Naive thymus-derived CD4-positive, alpha-beta T cell (primary cell): ENCODE measurements at regions not wholly inside any gene's neighbourhood (a gene's known extent, or its start where the extent isn't known, plus 50 kb on each side); places are given as distances from the start of the nearest gene placed in this dataset.

Source experiments
- ATAC-seq: fragments of 150-1000 bp; cut with Tn5 transposase; 2 replicates; pipeline ENCODE4 v1.10.0; 2021; ENCODE audit warnings: mild to moderate bottlenecking, moderate library complexity
- CTCF ChIA-PET: fragments of 350-600 bp; sonication (Branson Sonifier 250); formaldehyde crosslinking; loops from one replicate; lab custom pipeline; 2021; ENCODE audit warnings: antibody characterized with exemption; lab: Charles Lee
- POLR2A ChIA-PET: fragments of 350-600 bp; sonication (Branson Sonifier 250); formaldehyde crosslinking; loops from one replicate; lab custom pipeline; 2021; ENCODE audit warnings: antibody characterized with exemption, inconsistent platforms; lab: Charles Lee
- DNase-seq, 9 donors: peaks; one replicate each; pipeline versions ENCODE4 v3.0.0 to v3.0.0-alpha.2; 2020 to 2022; ENCODE audit warnings: mixed read lengths in 1 of 9
- H3K27ac ChIP-seq: one replicate; pipeline ENCODE4 v1.7.0; 2013; ENCODE audit warnings: mild to moderate bottlenecking, low read depth, low read length, moderate library complexity
- H3K27me3 ChIP-seq, 2 donors: one replicate each; pipeline ENCODE4 v1.7.0; 2013; ENCODE audit warnings: low read length in 2 of 2, mild to moderate bottlenecking in 2 of 2, moderate library complexity in 2 of 2; ENCODE audit not compliant: control insufficient read depth in 2 of 2, insufficient read depth in 2 of 2
- H3K36me3 ChIP-seq, 3 experiments: 1 replicate in 2 of 3; 2 replicates in 1 of 3; pipeline ENCODE4 v1.7.0; 2013; ENCODE audit warnings: low read length in 3 of 3, mild to moderate bottlenecking in 3 of 3, moderate library complexity in 1 of 3; ENCODE audit not compliant: insufficient read depth in 3 of 3, control insufficient read depth in 2 of 3
- H3K4me1 ChIP-seq, 2 donors: one replicate each; pipeline ENCODE4 v1.7.0; 2013; ENCODE audit warnings: low read length in 2 of 2, mild to moderate bottlenecking in 2 of 2, moderate library complexity in 1 of 2; ENCODE audit not compliant: control insufficient read depth in 2 of 2, insufficient read depth in 2 of 2
- H3K4me3 ChIP-seq: 2 replicates; pipeline ENCODE4 v1.7.0; 2013; ENCODE audit warnings: mild to moderate bottlenecking, low read length
- H3K9me3 ChIP-seq, 3 experiments: 1 replicate in 2 of 3; 2 replicates in 1 of 3; pipeline ENCODE4 v1.7.0; 2013; ENCODE audit warnings: low read length in 3 of 3; ENCODE audit not compliant: control insufficient read depth in 2 of 3
- H3K27ac Mint-ChIP-seq, 9 donors: one replicate each; pipeline ENCODE4 v1.8.0; 2020 to 2022; ENCODE audit warnings: mixed read lengths in 9 of 9, mild to moderate bottlenecking in 8 of 9, moderate library complexity in 5 of 9, inconsistent platforms in 2 of 9
- H3K27me3 Mint-ChIP-seq, 5 donors: one replicate each; pipeline ENCODE4 v1.8.0; 2021 to 2022; ENCODE audit warnings: mixed read lengths in 5 of 5, mild to moderate bottlenecking in 1 of 5
- H3K36me3 Mint-ChIP-seq, 5 donors: one replicate each; pipeline ENCODE4 v1.8.0; 2020 to 2022; ENCODE audit warnings: mixed read lengths in 5 of 5, mild to moderate bottlenecking in 3 of 5, inconsistent platforms in 1 of 5
- H3K4me1 Mint-ChIP-seq, 7 donors: one replicate each; pipeline ENCODE4 v1.8.0; 2020 to 2022; ENCODE audit warnings: mixed read lengths in 7 of 7, mild to moderate bottlenecking in 3 of 7, inconsistent platforms in 1 of 7
- H3K4me3 Mint-ChIP-seq, 10 donors: one replicate each; pipeline ENCODE4 v1.8.0; 2020 to 2022; ENCODE audit warnings: mild to moderate bottlenecking in 10 of 10, mixed read lengths in 10 of 10, moderate library complexity in 6 of 10, inconsistent platforms in 2 of 10
- H3K9me3 Mint-ChIP-seq, 11 donors: one replicate each; pipeline ENCODE4 v1.8.0; 2020 to 2022; ENCODE audit warnings: mixed read lengths in 11 of 11, mild to moderate bottlenecking in 4 of 11, inconsistent platforms in 1 of 11, moderate library complexity in 1 of 11
- intact Hi-C, 2 donors: fragments of 100-400 bp; cut with micrococcal nuclease; formaldehyde crosslinking; loops; one replicate each; pipeline ENCODE4 v1.15.1; 2023

DNA sequence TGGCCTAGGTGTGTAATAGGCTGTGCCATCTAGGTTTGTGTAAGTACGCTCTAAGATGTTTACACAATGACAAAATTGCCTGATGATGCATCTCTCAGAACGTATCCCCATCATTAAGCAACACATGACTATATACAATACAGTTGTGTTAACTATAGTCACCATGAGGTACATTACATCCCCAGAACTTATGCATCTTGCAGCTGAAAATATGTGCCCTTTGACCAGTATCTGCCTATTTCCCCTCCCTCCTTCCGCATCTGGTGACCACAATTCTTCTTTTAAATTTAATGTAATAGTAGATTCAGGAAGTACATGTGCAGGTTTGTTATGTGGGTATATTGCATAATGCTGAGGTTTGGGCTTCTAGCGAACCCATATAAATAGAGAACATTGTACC lies 239.8 kb upstream of the IL1RAPL1 start:
- Mint-ChIP-seq H3K9me3 (peaks cover 0 to 5% (median 3%) of the 10 kb centered on the region in 11 donors), H3K36me3 (no peaks in the 10 kb centered on the region), H3K27ac (no peak overlapping the region), H3K4me3 (no peak overlapping the region), H3K27me3 (no peaks in the 10 kb centered on the region), H3K4me1 (no peaks in the 10 kb centered on the region)
- Histone ChIP-seq H3K4me1 (no peaks in the 10 kb centered on the region), H3K27me3 (no peaks in the 10 kb centered on the region), H3K4me3 (no peak overlapping the region), H3K27ac (no peak overlapping the region), H3K9me3 (no peaks in the 10 kb centered on the region), H3K36me3 (no peaks in the 10 kb centered on the region)
- POLR2A ChIA-PET, result no interaction called here
- CTCF ChIA-PET, result no interaction called here
- DNase-seq (no peak), ATAC-seq (no peak)
- intact Hi-C loops, result no loop called here

DNA sequence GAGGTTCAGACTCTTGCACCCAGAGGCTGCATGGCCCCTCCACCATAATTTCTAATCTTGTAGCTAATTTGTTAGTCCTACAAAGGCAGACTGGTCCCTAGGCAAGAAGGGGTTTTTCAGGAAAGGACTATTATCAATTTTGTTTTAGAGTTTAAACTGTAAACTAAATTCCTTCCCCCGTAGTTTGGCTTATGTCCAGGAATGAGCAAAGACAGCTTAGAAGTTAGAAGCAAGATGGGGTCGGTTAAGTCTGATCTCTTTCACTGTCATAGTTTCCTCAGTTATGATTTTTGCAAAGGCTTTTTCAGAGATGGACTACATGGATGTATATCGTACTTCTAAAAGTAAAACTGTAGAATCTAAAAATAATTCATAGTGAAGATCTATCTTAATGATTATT lies 258.1 kb upstream of the IL1RAPL1 start:
- POLR2A ChIA-PET, result no interaction called here
- Histone ChIP-seq H3K36me3 (no peaks in the 10 kb centered on the region), H3K27me3 (no peaks in the 10 kb centered on the region), H3K4me3 (no peak overlapping the region), H3K27ac (no peak overlapping the region), H3K9me3 (no peaks in the 10 kb centered on the region), H3K4me1 (no peaks in the 10 kb centered on the region)
- Mint-ChIP-seq H3K27me3 (no peaks in the 10 kb centered on the region), H3K4me1 (no peaks in the 10 kb centered on the region), H3K9me3 (peaks cover 0 to 16% (median 3%) of the 10 kb centered on the region in 11 donors), H3K36me3 (peaks cover 0 to 4% (median 0%) of the 10 kb centered on the region in 5 donors), H3K27ac (no peak overlapping the region), H3K4me3 (no peak overlapping the region)
- DNase-seq (no peak), ATAC-seq (no peak)
- CTCF ChIA-PET, result no interaction called here
- intact Hi-C loops, result no loop called here

DNA sequence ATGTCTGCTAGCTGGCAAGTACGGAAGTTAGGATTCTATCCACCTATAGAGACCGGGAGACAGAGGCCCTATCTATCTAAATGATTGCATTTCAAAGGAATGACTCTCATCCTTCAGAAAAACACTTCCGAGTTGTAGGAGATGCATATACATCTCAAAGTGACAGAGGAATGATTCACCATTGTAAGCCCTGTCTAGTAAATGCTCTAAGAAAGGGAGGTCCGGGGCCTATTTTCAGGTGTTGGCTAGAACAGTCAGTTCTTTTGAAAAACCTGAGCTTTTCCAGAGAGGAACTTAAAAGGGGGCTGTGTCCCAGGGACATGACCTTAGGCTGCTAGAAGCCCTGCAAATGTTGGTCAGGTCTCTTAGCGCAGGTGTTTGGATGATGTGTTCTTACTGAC lies 262.9 kb upstream of the IL1RAPL1 start:
- CTCF ChIA-PET, result no interaction called here
- H3K4me1 Mint-ChIP-seq, result no peaks in the 10 kb centered on the region

DNA sequence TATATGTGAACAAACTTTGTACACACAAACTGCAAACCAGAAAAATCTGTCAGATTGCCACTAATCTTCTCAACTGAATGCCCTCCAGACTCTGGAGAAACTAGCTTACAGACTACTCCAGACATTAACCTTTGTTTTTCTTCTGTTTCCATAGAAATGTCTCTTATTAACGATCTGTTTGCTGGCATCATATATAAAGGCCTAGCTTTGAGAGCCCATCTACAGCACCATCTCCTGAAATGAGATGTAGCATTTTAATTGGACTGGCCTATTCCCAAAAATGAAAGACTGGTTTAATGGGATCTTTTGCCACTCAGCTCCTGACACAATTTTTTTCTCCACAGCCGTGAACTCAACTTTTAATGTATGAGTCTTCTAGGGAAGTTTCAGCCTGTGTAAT lies 266.0 kb upstream of the IL1RAPL1 start:
- ChIA-PET POLR2A (no interaction called here), CTCF (interaction anchor here (0.9 kb wide), 1 partner anchor 9 kb away, joined by 5 read pairs; no protein-coding TSS in a partner anchor)
- Histone ChIP-seq H3K27me3 (no peaks in the 10 kb centered on the region), H3K4me1 (no peaks in the 10 kb centered on the region), H3K9me3 (no peaks in the 10 kb centered on the region), H3K4me3 (no peak overlapping the region), H3K36me3 (no peaks in the 10 kb centered on the region), H3K27ac (no peak overlapping the region)
- Mint-ChIP-seq H3K4me1 (no peaks in the 10 kb centered on the region), H3K9me3 (peaks cover 0 to 24% (median 8%) of the 10 kb centered on the region in 11 donors), H3K27ac (no peak overlapping the region), H3K27me3 (no peaks in the 10 kb centered on the region), H3K4me3 (no peak overlapping the region), H3K36me3 (peaks cover 0 to 4% (median 0%) of the 10 kb centered on the region in 5 donors)
- intact Hi-C loops, result no loop called here
- DNase-seq (no peak), ATAC-seq (no peak)

More for the DNA sequence above, 262.9 kb upstream of the IL1RAPL1 start:
- Histone ChIP-seq H3K9me3 (no peaks in the 10 kb centered on the region), H3K36me3 (no peaks in the 10 kb centered on the region), H3K4me1 (no peaks in the 10 kb centered on the region), H3K27ac (no peak overlapping the region), H3K27me3 (no peaks in the 10 kb centered on the region), H3K4me3 (no peak overlapping the region)
- DNase-seq, result no peak
- intact Hi-C loops, result no loop called here
- POLR2A ChIA-PET, result no interaction called here
- Mint-ChIP-seq H3K27ac (no peak overlapping the region), H3K36me3 (peaks cover 0 to 4% (median 0%) of the 10 kb centered on the region in 5 donors), H3K27me3 (no peaks in the 10 kb centered on the region), H3K4me3 (no peak overlapping the region), H3K9me3 (peaks cover 0 to 21% (median 6%) of the 10 kb centered on the region in 11 donors)
- no peak for ATAC-seq

DNA sequence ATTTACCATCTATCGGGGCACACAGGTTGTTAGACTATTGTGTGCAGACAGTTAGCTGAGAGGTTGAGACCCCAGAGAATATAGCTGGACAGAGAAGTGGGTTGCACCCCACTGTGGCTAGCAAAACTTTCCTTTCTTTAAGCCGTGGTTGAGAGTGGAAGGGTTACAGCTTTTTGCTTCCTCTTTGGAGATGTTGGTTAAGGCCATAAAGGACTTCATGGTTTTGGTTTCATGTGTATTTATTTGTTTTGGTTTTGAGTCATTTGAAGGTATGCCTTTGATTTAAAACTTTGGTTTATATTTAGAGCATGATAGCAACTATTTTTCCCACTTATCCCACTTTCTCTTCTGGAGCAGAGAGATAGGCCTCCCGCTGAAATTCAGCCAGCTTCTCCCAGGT lies 274.3 kb upstream of the IL1RAPL1 start:
- H3K36me3 ChIP-seq, result no peaks in the 10 kb centered on the region
- H3K27me3 ChIP-seq, result no peaks in the 10 kb centered on the region
- H3K4me1 ChIP-seq, result no peaks in the 10 kb centered on the region
- H3K27ac Mint-ChIP-seq, result no peak overlapping the region
- H3K4me3 ChIP-seq, result no peak overlapping the region
- H3K36me3 Mint-ChIP-seq, result no peaks in the 10 kb centered on the region
- H3K27ac ChIP-seq, result no peak overlapping the region
- CTCF ChIA-PET, result no interaction called here
- no peaks in the 10 kb centered on the region for H3K4me1 Mint-ChIP-seq
- no peak for DNase-seq
- no peak overlapping the region for H3K4me3 Mint-ChIP-seq
- intact Hi-C loops, result no loop called here
- ATAC-seq, result no peak
- peaks cover 0 to 14% (median 1%) of the 10 kb centered on the region in 11 donors for H3K9me3 Mint-ChIP-seq
- POLR2A ChIA-PET, result no interaction called here
- no peaks in the 10 kb centered on the region for H3K27me3 Mint-ChIP-seq
- no peaks in the 10 kb centered on the region for H3K9me3 ChIP-seq

DNA sequence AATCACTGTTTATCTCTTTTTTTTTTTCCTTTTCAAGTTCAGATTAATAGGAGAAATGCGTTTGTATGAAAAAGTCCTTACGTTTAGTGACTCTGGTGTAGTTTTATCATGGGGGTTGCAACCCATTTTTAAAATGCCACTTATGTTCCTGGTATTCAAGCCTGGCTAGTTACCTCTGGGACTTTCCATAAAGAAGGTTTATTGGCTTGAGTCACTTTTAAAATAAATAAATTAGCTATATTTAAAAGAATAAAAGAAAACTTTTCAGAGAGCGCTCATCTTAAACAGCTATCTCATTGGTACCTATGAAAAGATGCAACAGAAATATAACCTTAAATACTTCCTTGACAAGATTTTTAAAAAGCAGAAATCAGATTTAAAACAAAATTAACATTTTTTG lies 275.0 kb upstream of the IL1RAPL1 start:
- no peaks in the 10 kb centered on the region for H3K4me1 ChIP-seq
- no peak overlapping the region for H3K4me3 Mint-ChIP-seq
- ChIA-PET CTCF (interaction anchor here (1.0 kb wide), 1 partner anchor 9 kb away, joined by 5 read pairs; no protein-coding TSS in a partner anchor), POLR2A (no interaction called here)
- H3K4me3 ChIP-seq, result no peak overlapping the region
- no peak overlapping the region for H3K27ac Mint-ChIP-seq
- no peaks in the 10 kb centered on the region for H3K9me3 ChIP-seq
- H3K36me3 ChIP-seq, result no peaks in the 10 kb centered on the region
- H3K9me3 Mint-ChIP-seq, result peaks cover 0 to 12% (median 0%) of the 10 kb centered on the region in 11 donors
- DNase-seq (no peak), ATAC-seq (no peak)
- intact Hi-C loops, result no loop called here
- H3K27me3 ChIP-seq, result no peaks in the 10 kb centered on the region
- no peaks in the 10 kb centered on the region for H3K27me3 Mint-ChIP-seq
- H3K36me3 Mint-ChIP-seq, result no peaks in the 10 kb centered on the region
- H3K4me1 Mint-ChIP-seq, result no peaks in the 10 kb centered on the region
- H3K27ac ChIP-seq, result no peak overlapping the region

DNA sequence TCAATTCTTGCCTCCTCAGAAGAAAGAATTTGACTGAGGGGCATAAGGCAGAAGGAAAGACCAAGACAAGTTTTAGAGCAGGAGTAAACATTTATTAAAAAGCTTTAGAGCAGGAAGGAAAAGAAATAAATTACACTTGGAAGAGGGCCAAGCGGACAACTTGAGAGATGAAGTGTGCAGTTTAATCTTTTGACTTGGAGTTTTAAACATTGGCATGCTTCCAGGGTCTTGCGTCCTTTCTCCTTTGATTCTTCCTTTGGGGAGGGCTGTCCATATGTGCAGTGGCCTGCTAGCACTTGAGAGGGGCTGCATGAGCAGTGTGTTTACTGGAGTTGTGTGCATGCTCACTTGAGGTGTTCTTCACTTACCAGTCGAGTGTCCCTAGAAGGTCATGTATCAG lies 275.8 kb upstream of the IL1RAPL1 start:
- Histone ChIP-seq H3K36me3 (no peaks in the 10 kb centered on the region), H3K4me3 (no peak overlapping the region), H3K27ac (no peak overlapping the region), H3K9me3 (no peaks in the 10 kb centered on the region), H3K27me3 (no peaks in the 10 kb centered on the region), H3K4me1 (no peaks in the 10 kb centered on the region)
- intact Hi-C loops, result no loop called here
- H3K36me3 Mint-ChIP-seq, result no peaks in the 10 kb centered on the region
- no peak overlapping the region for H3K27ac Mint-ChIP-seq
- H3K27me3 Mint-ChIP-seq, result no peaks in the 10 kb centered on the region
- ChIA-PET CTCF (interaction anchor here (1.0 kb wide), 1 partner anchor 10 kb away, joined by 5 read pairs; no protein-coding TSS in a partner anchor), POLR2A (no interaction called here)
- H3K9me3 Mint-ChIP-seq, result peaks cover 0 to 13% (median 0%) of the 10 kb centered on the region in 11 donors
- ATAC-seq (no peak), DNase-seq (no peak)
- no peaks in the 10 kb centered on the region for H3K4me1 Mint-ChIP-seq
- H3K4me3 Mint-ChIP-seq, result no peak overlapping the region
